ENCODE measurements at regions not wholly inside any gene's neighbourhood (a gene's known extent, or its start where the extent isn't known, plus 50 kb on each side); places are given as distances from the start of the nearest gene placed in this dataset.

GRCh38 chr18:46269275-46269674, 165.1 kb downstream of the HAUS1 start:
- DNase-seq = no peak

DNA sequence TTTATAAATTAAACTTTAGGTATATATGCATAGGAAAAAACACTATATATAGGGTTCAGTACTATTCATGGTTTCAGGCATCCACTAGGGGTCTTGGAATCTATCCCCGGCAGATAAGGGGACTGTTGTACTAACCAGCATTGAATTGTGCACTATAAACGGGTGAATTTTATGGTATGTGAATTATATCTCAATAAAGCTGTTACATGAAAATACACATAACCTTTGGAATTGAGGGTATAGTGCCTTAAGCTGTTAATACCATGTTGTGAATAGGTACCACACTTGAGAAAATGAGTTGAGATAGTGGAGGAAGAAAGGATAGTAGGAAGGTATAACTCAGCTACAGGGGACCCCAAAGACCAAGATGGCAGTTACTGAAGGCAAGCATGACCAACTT, 167.3 kb downstream of the HAUS1 start:
- DNase-seq = no peak

- no peak for DNase-seq
These were observed 169.7 kb downstream of the HAUS1 start for GRCh38 chr18:46273861-46274260.

DNA sequence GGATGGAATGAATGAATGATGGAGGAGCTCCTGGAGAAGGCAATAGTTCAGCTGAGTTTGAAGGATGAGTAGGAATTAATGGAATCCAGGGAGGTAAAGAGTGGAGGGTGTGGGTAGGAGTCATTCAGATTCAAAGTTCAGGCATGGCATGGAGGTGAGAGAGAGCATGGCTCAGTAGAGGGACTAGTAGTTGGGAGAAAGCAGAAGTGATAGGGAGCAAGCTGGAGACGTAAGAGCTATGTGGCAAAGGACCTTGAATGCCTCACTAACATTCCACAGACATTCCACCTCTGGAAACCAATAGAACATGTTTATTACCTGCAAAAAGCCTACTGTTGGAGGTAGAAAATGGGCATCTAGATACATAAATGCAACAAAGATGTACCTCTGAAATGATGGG, 170.1 kb downstream of the HAUS1 start:
- no peak for DNase-seq

- no peak for DNase-seq
These were observed 171.2 kb downstream of the HAUS1 start for GRCh38 chr18:46275370-46275769.

GRCh38 chr18:46276748-46277147, 172.6 kb downstream of the HAUS1 start:
- no peak for DNase-seq

GRCh38 chr18:46278481-46279465, 174.6 kb downstream of the HAUS1 start:
- DNase-seq = no peak

DNA sequence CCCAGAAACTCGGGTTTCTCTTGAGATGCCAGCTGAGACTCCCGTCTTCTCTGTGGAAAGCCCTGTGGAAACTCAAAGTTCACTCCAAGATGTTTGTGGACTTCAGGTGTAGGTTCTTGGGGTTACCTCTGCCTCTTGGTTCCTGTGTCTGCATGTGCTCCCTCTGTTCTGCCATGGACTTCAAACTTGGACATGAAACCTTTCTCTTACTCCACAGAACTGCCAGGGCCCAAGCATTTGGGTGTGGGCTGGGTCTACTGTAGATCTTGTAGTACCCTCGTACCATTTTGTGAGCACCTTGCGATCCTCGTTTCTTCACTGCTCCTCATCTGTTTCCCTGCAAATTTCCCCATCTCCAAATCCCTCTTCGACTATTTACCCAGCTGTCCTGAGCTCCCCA, 175.5 kb downstream of the HAUS1 start:
- no peak for DNase-seq

- peak; percentile 29 for DNase-seq
These were observed 177.3 kb downstream of the HAUS1 start for GRCh38 chr18:46281185-46282176.

DNA sequence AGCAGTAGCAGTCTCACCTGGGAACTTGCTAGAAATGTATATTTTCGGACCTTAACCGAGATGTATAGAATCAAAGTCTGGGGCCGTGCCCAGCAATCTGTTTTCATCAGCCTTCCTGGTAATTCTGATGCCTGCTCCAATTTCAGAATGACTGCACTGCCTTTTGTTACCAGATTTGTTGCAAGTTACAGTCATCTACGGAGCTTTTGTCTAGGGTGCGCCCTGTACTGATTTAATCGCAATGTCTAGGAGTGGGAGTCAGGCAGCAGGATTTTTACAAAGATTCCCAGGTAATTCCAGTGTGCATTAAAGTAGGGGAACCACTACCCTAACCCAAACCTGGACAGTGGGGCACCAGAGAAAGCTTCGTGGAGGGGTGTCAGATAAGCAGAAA, 178.0 kb downstream of the HAUS1 start:
- DNase-seq = no peak

- DNase-seq = no peak
These were observed 178.5 kb downstream of the HAUS1 start for GRCh38 chr18:46282646-46283045.

- DNase-seq = no peak
These were observed 179.1 kb downstream of the HAUS1 start for GRCh38 chr18:46283268-46283667.

- DNase-seq = no peak
These were observed 179.7 kb downstream of the HAUS1 start for GRCh38 chr18:46283895-46284295.

GRCh38 chr18:46289463-46289862, 185.3 kb downstream of the HAUS1 start:
- no peak for DNase-seq

- no peak for DNase-seq
These were observed 185.7 kb downstream of the HAUS1 start for GRCh38 chr18:46289931-46290330.

DNA sequence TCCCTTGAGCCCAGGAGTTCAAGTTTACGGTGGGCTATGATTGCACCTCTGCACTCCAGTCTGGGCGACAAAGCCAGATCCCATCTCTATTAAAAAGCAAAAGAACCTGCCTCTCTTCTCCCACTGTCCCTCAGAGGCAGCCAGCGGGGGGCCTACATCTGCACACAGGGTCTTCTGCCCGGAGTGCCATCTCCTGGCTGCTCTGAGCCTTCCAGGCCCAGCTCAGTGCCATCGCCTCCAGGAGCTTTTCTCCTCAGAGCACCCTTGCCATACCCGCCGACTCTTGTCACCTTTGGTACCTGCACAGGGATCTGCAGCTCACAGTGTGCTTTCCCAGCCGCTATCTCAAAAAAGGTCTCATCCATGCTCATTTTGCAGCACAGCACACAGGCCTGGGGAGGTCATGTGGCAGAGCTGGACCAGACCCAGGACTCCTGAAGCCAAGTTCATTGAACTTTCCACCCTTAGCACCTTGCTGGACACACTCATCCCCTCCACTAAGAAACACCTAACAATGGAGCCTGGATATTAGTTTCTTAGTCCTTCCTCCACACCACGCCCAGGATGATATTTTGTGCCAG, 186.3 kb downstream of the HAUS1 start:
- DNase-seq = no peak

DNA sequence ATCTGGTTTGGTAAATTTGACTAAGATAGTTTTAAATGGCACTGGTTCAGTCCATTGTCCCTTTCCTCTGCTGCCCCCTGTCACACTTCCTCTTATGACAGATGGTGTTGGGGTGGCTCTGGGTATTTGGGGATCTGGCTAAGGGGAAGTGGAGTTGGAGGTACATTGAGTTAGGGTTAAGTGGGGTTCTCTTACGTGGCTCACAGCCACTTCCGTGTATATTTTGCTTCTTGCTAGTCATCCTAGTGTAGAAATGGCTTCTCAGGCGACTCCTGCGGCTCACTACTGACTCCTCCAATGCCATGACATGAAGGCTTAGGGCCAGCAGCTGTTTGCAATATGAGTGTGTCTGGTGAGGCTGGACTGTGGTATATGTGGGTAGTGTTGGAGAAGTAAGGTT, 187.0 kb downstream of the HAUS1 start:
- no peak for DNase-seq

DNA sequence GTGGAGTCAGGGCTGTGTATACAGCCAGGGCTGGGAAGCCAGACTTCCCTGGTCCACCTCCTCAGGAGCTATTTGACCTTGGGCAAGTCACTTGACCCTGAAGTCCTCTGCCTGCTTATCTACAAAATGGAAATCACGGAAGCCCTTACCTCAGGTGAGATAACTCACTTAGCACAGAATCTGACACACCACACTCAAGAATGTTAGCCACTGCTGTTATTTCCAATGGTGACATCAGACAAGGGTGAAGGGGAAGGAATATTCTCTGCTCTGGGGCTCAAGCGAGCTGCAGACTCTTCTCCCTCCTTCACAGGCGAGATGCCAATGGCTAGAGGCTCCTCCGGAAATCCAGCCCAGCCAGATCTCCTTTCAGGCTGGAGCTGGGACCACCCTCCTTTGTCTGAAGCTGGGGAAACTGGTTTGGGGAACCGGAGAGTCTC, 189.6 kb downstream of the HAUS1 start:
- DNase-seq = no peak

GRCh38 chr18:46294318-46294717, 190.1 kb downstream of the HAUS1 start:
- DNase-seq = no peak

GRCh38 chr18:46294751-46295150, 190.6 kb downstream of the HAUS1 start:
- DNase-seq = no peak

DNA sequence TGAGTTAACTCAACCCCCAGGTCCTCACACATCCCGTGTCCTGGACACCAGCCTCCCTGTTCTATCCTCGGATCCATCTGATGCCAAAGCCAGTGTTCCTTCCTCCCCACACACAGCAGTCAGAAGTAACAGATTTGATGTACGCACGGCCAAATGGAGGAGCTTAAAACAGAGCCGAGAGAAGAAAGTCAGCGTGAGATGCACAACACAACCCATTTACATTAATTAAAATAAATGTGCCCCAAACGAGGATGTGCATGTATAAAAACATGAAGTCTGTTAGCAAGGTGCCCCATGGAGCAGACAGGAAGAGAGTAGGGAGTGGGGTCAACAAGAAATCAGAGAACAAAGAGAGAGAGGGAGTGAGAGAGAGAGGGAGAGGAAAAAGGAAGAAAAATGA, 191.2 kb downstream of the HAUS1 start:
- no peak for DNase-seq

- no peak for DNase-seq
These were observed 192.5 kb downstream of the HAUS1 start for GRCh38 chr18:46296656-46297055.

- DNase-seq = no peak
These were observed 192.9 kb downstream of the HAUS1 start for GRCh38 chr18:46297124-46297523.

Data from SHP77 treated with DMSO at 0.1 percent for 48 hours (cell line).